IMR-90 (cell line): ENCODE measurements at regions not wholly inside any gene's neighbourhood (a gene's known extent, or its start where the extent isn't known, plus 50 kb on each side); places are given as distances from the start of the nearest gene placed in this dataset.

Experiments used
- ATAC-seq: fragments of 200-7000 bp; cut with Tn5 transposase; 2 replicates; pipeline ENCODE4 v1.9.1; 2020; ENCODE audit warnings: low read depth, mild to moderate bottlenecking, moderate library complexity
- BruUV-seq: library from RNA; stranded (reverse); fragments of 400-500 nt; replicated peaks from 2 replicates; lab custom pipeline; 2021; lab: Mats Ljungman, UMichigan
- CTCF ChIA-PET: fragments of 300-600 bp; formaldehyde crosslinking; extraction: SDS; loops from one replicate; lab custom pipeline; 2021; ENCODE audit warnings: antibody characterized with exemption; lab: Yijun Ruan, JAX
- POLR2A ChIA-PET: fragments of 300-600 bp; sonication (Branson Sonifier 250); formaldehyde crosslinking; loops from one replicate; lab custom pipeline; 2022; ENCODE audit warnings: antibody characterized with exemption; ENCODE audit not compliant: unreplicated experiment; lab: Charles Lee
- DNase-seq: peaks from one replicate; pipeline ENCODE4 v3.0.0; 2013
- H2AFZ ChIP-seq: replicated peaks from 2 replicates; pipeline ENCODE3; 2013; ENCODE audit warnings: low read length, mild to moderate bottlenecking; ENCODE audit not compliant: poor library complexity
- H2AK5ac ChIP-seq: 2 replicates; pipeline ENCODE4 v1.6.1; 2013; ENCODE audit warnings: low read depth, low read length, inconsistent platforms
- H2AK9ac ChIP-seq: replicated peaks from 2 replicates; pipeline ENCODE3; 2013; ENCODE audit warnings: mild to moderate bottlenecking, low read depth, low read length, moderate library complexity; ENCODE audit not compliant: poor library complexity
- H2BK120ac ChIP-seq: 2 replicates; pipeline ENCODE4 v1.6.1; 2013; ENCODE audit warnings: low read depth, low read length, inconsistent platforms
- H2BK15ac ChIP-seq: 3 replicates; pipeline ENCODE4 v1.6.1; 2013; ENCODE audit warnings: low read depth, low read length, inconsistent platforms
- H2BK20ac ChIP-seq: 2 replicates; pipeline ENCODE4 v1.6.1; 2013; ENCODE audit warnings: low read depth, mild to moderate bottlenecking, inconsistent platforms, low read length, moderate library complexity
- H2BK5ac ChIP-seq: 2 replicates; pipeline ENCODE4 v1.6.1; 2013; ENCODE audit warnings: mild to moderate bottlenecking, low read depth, low read length, inconsistent platforms; ENCODE audit not compliant: poor library complexity, severe bottlenecking
- H3K14ac ChIP-seq: replicated peaks from 2 replicates; pipeline ENCODE4 v1.6.1; 2013; ENCODE audit warnings: low read depth, low read length, inconsistent platforms
- H3K18ac ChIP-seq: 2 replicates; pipeline ENCODE4 v1.6.1; 2013; ENCODE audit warnings: low read depth, low read length, control low read depth
- H3K23ac ChIP-seq: 2 replicates; pipeline ENCODE4 v1.6.1; 2013; ENCODE audit warnings: low read depth, low read length, inconsistent platforms
- H3K27ac ChIP-seq: 2 replicates; pipeline ENCODE4 v1.5.1; 2013; ENCODE audit warnings: mild to moderate bottlenecking, control low read depth, low read length; ENCODE audit not compliant: insufficient read depth
- H3K27me3 ChIP-seq: 2 replicates; pipeline ENCODE4 v1.6.1; 2013; ENCODE audit warnings: low read length; ENCODE audit not compliant: control insufficient read depth, insufficient read depth
- H3K36me3 ChIP-seq: 2 replicates; pipeline ENCODE4 v1.6.1; 2013; ENCODE audit warnings: low read length, mixed read lengths; ENCODE audit not compliant: control insufficient read depth, insufficient read depth
- H3K4ac ChIP-seq: 2 replicates; pipeline ENCODE4 v1.6.1; 2013; ENCODE audit warnings: low read depth, low read length, inconsistent platforms
- H3K4me1 ChIP-seq: 2 replicates; pipeline ENCODE4 v1.6.1; 2013; ENCODE audit warnings: low read length, mixed read lengths; ENCODE audit not compliant: control insufficient read depth, insufficient read depth
- H3K4me2 ChIP-seq: 2 replicates; pipeline ENCODE4 v1.6.1; 2013; ENCODE audit warnings: low read depth, mild to moderate bottlenecking, control low read depth, low read length, moderate library complexity
- H3K4me3 ChIP-seq: 2 replicates; pipeline ENCODE4 v1.5.1; 2013; ENCODE audit warnings: low read depth, mild to moderate bottlenecking, control low read depth, low read length, moderate library complexity; ENCODE audit not compliant: insufficient read depth
- H3K56ac ChIP-seq: 2 replicates; pipeline ENCODE4 v1.6.1; 2013; ENCODE audit warnings: low read length, inconsistent platforms; ENCODE audit not compliant: insufficient read depth; ENCODE audit errors: extremely low read depth
- H3K79me1 ChIP-seq, 2 experiments: 2 replicates each; pipeline ENCODE4 v1.6.1; 2013; ENCODE audit warnings: low read length in 2 of 2, inconsistent platforms in 1 of 2, low read depth in 1 of 2
- H3K9ac ChIP-seq: 2 replicates; pipeline ENCODE4 v1.6.1; 2013; ENCODE audit warnings: low read depth, low read length, control low read depth
- H3K9me1 ChIP-seq: 2 replicates; pipeline ENCODE4 v1.6.1; 2013; ENCODE audit warnings: low read length, inconsistent platforms; ENCODE audit not compliant: insufficient read depth
- H3K9me3 ChIP-seq: 2 replicates; pipeline ENCODE4 v1.6.1; 2013; ENCODE audit warnings: low read length; ENCODE audit not compliant: control insufficient read depth, insufficient read depth
- H4K20me1 ChIP-seq: 2 replicates; pipeline ENCODE4 v1.6.1; 2013; ENCODE audit warnings: low read length, inconsistent platforms; ENCODE audit not compliant: insufficient read depth
- H4K5ac ChIP-seq: 2 replicates; pipeline ENCODE4 v1.6.1; 2013; ENCODE audit warnings: mild to moderate bottlenecking, low read depth, low read length, control low read depth
- H4K8ac ChIP-seq, 2 experiments: 2 replicates each; pipeline ENCODE4 v1.6.1; 2013; ENCODE audit warnings: low read depth in 2 of 2, low read length in 2 of 2, control low read depth in 1 of 2, inconsistent platforms in 1 of 2
- H4K91ac ChIP-seq: 2 replicates; pipeline ENCODE4 v1.6.1; 2013; ENCODE audit warnings: low read depth, low read length, inconsistent platforms; ENCODE audit not compliant: insufficient read depth
- CEBPB ChIP-seq: IDR thresholded peaks from 2 replicates; pipeline ENCODE4 v1.6.1; 2012; ENCODE audit warnings: low read depth, low read length, improper control_type of control experiment
- CHD1 ChIP-seq: IDR thresholded peaks from 2 replicates; pipeline ENCODE4 v1.6.1; 2012; ENCODE audit warnings: low read depth, low read length, improper control_type of control experiment
- POLR2A ChIP-seq: IDR thresholded peaks from 2 replicates; pipeline ENCODE4 v1.6.1; 2012; ENCODE audit warnings: mild to moderate bottlenecking, low read depth, low read length
- RAD21 ChIP-seq: IDR thresholded peaks from 2 replicates; pipeline ENCODE4 v1.6.1; 2012; ENCODE audit warnings: low read length, improper control_type of control experiment
- RFX5 ChIP-seq: IDR thresholded peaks from 2 replicates; pipeline ENCODE4 v1.8.0; 2012; ENCODE audit warnings: low read depth, mild to moderate bottlenecking, low read length, moderate library complexity
- WGBS, 2 experiments: methylation state at CpG; one replicate each; pipeline versions ENCODE4 v1.1.5 to v1.1.7; 2013; ENCODE audit warnings: missing lambda C conversion rate in 2 of 2; ENCODE audit not compliant: insufficient read length in 1 of 2; ENCODE audit errors: extremely low coverage in 2 of 2; 5-methylcytosine and 5-hydroxymethylcytosine counted together
- dilution Hi-C: fragments of 300-500 bp; cut with HindIII; formaldehyde crosslinking; loops from one replicate; pipeline ENCODE4 v1.14.3; 2018; ENCODE audit warnings: low sequenced_read_pairs; ENCODE audit not compliant: unreplicated experiment
- in situ Hi-C: fragments of 300-500 bp; cut with MboI; formaldehyde crosslinking; loops from 3 replicates; pipeline ENCODE4 v1.14.3; 2019; ENCODE audit warnings: low sequenced_read_pairs, inconsistent platforms, mixed read lengths
- intact Hi-C: fragments of 100-400 bp; cut with micrococcal nuclease; formaldehyde crosslinking; loops from 2 replicates; pipeline ENCODE4 v1.10.0; 2022
- TF ChIP-seq, protein P1 (sequence below): fragments of 150-350 bp; IDR thresholded peaks from 2 replicates; pipeline ENCODE4 v1.6.1; 2016; ENCODE audit warnings: low read depth, mild to moderate bottlenecking, low read length, moderate library complexity, borderline replicate concordance
- TF ChIP-seq, protein P2 (sequence below): conservative IDR thresholded peaks from 2 replicates; pipeline ENCODE4 v1.5.1; 2012; ENCODE audit warnings: mild to moderate bottlenecking, low read depth, low read length, improper control_type of control experiment

DNA sequence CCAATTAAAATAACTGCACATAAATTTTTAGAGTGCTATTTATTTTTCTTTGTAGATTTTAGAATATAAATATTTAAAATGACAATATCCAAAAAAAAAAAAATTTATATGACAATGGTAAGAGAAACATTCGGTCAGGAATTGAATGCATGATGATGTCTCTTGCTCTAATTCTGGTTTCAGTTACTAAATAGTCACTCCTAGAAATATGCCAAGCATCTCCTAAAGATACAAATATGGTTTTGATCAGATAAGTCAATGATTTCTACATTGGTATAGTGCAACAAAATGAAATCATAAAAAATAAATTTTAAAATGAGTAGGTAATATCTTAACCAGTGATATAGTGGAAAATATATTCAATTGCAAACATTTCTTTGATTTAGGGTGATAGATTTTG, 95.9 kb upstream of the ACKR3 start:
- no peak overlapping the region for H3K4me3 ChIP-seq
- DNase-seq (no peak), ATAC-seq (no peak)
- no peaks in the 10 kb centered on the region for H3K4me1 ChIP-seq
- no peak overlapping the region for H2BK15ac ChIP-seq
- no peak overlapping the region for H2AK9ac ChIP-seq
- POLR2A ChIA-PET, result no interaction called here
- intact Hi-C loops, result no loop called here
- in situ Hi-C loops, result no loop called here
- H4K8ac ChIP-seq, result no peak overlapping the region
- BruUV-seq, result no TSS peak
- H2BK5ac ChIP-seq, result no peak overlapping the region
- no peak overlapping the region for H2BK20ac ChIP-seq
- H3K27ac ChIP-seq, result no peak overlapping the region
- H3K9me1 ChIP-seq, result no peaks in the 10 kb centered on the region
- no peak overlapping the region for H3K23ac ChIP-seq
- H3K14ac ChIP-seq, result no peak overlapping the region
- no peak overlapping the region for H3K4me2 ChIP-seq
- dilution Hi-C loops, result no loop called here
- TF ChIP-seq, protein P1, sequence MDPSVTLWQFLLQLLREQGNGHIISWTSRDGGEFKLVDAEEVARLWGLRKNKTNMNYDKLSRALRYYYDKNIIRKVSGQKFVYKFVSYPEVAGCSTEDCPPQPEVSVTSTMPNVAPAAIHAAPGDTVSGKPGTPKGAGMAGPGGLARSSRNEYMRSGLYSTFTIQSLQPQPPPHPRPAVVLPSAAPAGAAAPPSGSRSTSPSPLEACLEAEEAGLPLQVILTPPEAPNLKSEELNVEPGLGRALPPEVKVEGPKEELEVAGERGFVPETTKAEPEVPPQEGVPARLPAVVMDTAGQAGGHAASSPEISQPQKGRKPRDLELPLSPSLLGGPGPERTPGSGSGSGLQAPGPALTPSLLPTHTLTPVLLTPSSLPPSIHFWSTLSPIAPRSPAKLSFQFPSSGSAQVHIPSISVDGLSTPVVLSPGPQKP, result no peak
- TF ChIP-seq RFX5, result no peak
- TF ChIP-seq CEBPB, result no peak
- TF ChIP-seq POLR2A, result no peak
- TF ChIP-seq CHD1, result no peak
- TF ChIP-seq, protein P2, sequence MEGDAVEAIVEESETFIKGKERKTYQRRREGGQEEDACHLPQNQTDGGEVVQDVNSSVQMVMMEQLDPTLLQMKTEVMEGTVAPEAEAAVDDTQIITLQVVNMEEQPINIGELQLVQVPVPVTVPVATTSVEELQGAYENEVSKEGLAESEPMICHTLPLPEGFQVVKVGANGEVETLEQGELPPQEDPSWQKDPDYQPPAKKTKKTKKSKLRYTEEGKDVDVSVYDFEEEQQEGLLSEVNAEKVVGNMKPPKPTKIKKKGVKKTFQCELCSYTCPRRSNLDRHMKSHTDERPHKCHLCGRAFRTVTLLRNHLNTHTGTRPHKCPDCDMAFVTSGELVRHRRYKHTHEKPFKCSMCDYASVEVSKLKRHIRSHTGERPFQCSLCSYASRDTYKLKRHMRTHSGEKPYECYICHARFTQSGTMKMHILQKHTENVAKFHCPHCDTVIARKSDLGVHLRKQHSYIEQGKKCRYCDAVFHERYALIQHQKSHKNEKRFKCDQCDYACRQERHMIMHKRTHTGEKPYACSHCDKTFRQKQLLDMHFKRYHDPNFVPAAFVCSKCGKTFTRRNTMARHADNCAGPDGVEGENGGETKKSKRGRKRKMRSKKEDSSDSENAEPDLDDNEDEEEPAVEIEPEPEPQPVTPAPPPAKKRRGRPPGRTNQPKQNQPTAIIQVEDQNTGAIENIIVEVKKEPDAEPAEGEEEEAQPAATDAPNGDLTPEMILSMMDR, result no peak
- TF ChIP-seq RAD21, result no peak
- H4K5ac ChIP-seq, result no peak overlapping the region
- H4K91ac ChIP-seq, result no peak overlapping the region
- CTCF ChIA-PET, result no interaction called here
- H2AFZ ChIP-seq, result no peak overlapping the region
- no peak overlapping the region for H2AK5ac ChIP-seq
- no peak overlapping the region for H3K18ac ChIP-seq
- WGBS, 2 experiments, result no CpG with 5 or more reads among the region's 1 CpG
- no peak overlapping the region for H3K9ac ChIP-seq
- H2BK120ac ChIP-seq, result no peak overlapping the region
- H3K79me1 ChIP-seq, result no peaks in the 10 kb centered on the region
- no peaks in the 10 kb centered on the region for H3K27me3 ChIP-seq
- H3K56ac ChIP-seq, result no peak overlapping the region
- H4K20me1 ChIP-seq, result no peaks in the 10 kb centered on the region
- H3K36me3 ChIP-seq, result no peaks in the 10 kb centered on the region
- H3K9me3 ChIP-seq, result no peaks in the 10 kb centered on the region
- H3K4ac ChIP-seq, result no peak overlapping the region
